H9 (cell line): ENCODE measurements at regions not wholly inside any gene's neighbourhood (a gene's known extent, or its start where the extent isn't known, plus 50 kb on each side); places are given as distances from the start of the nearest gene placed in this dataset.

ENCODE experiments used
- DNase-seq: peaks from one replicate; pipeline ENCODE4 v3.0.0-alpha.2; 2017
- H2AFZ ChIP-seq: one replicate; pipeline ENCODE4 v1.6.1; 2013; ENCODE audit warnings: mild to moderate bottlenecking, low read length, control low read depth, moderate library complexity
- H2AK5ac ChIP-seq: 2 replicates; pipeline ENCODE4 v1.6.1; 2013; ENCODE audit warnings: low read length, control low read depth, mixed read lengths; ENCODE audit not compliant: insufficient read length
- H2BK120ac ChIP-seq: one replicate; pipeline ENCODE4 v1.6.1; 2013; ENCODE audit warnings: low read depth, mild to moderate bottlenecking, low read length, control low read depth, inconsistent platforms; ENCODE audit not compliant: poor library complexity, severe bottlenecking
- H2BK12ac ChIP-seq: 2 replicates; pipeline ENCODE4 v1.6.1; 2013; ENCODE audit warnings: low read length, control low read depth, mixed read lengths, low read depth; ENCODE audit not compliant: insufficient read length
- H2BK15ac ChIP-seq: 2 replicates; pipeline ENCODE4 v1.6.1; 2013; ENCODE audit warnings: low read depth, low read length, control low read depth
- H2BK20ac ChIP-seq: one replicate; pipeline ENCODE4 v1.6.1; 2013; ENCODE audit warnings: low read depth, mild to moderate bottlenecking, low read length, control low read depth, inconsistent platforms; ENCODE audit not compliant: poor library complexity, severe bottlenecking
- H2BK5ac ChIP-seq: 2 replicates; pipeline ENCODE4 v1.6.1; 2013; ENCODE audit warnings: low read length, control low read depth, mixed read lengths; ENCODE audit not compliant: insufficient read length
- H3K14ac ChIP-seq: 2 replicates; pipeline ENCODE4 v1.6.1; 2013; ENCODE audit warnings: low read length, control low read depth; ENCODE audit not compliant: insufficient read depth
- H3K18ac ChIP-seq: 2 replicates; pipeline ENCODE4 v1.6.1; 2013; ENCODE audit warnings: low read depth, mild to moderate bottlenecking, mixed read lengths, low read length, control low read depth; ENCODE audit not compliant: insufficient read length
- H3K23ac ChIP-seq: 2 replicates; pipeline ENCODE4 v1.6.1; 2013; ENCODE audit warnings: low read length, control low read depth, mixed read lengths, low read depth; ENCODE audit not compliant: insufficient read length
- H3K23me2 ChIP-seq: 2 replicates; pipeline ENCODE4 v1.6.1; 2013; ENCODE audit warnings: low read depth, mild to moderate bottlenecking, mixed read lengths, low read length, control low read depth; ENCODE audit not compliant: insufficient read length, poor library complexity, severe bottlenecking
- H3K27ac ChIP-seq: 2 replicates; pipeline ENCODE4 v1.5.1; 2013; ENCODE audit warnings: low read length, control low read depth, mixed read lengths, low read depth; ENCODE audit not compliant: insufficient read length
- H3K27me3 ChIP-seq: 2 replicates; pipeline ENCODE4 v1.6.1; 2013; ENCODE audit warnings: low read length, control low read depth, inconsistent platforms; ENCODE audit not compliant: insufficient read depth
- H3K4ac ChIP-seq: 2 replicates; pipeline ENCODE4 v1.6.1; 2013; ENCODE audit warnings: low read depth, mild to moderate bottlenecking, control low read depth, inconsistent platforms, low read length, moderate library complexity
- H3K4me1 ChIP-seq: 2 replicates; pipeline ENCODE4 v1.6.1; 2013; ENCODE audit warnings: low read length, control low read depth, inconsistent platforms; ENCODE audit not compliant: insufficient read depth
- H3K4me2 ChIP-seq: 2 replicates; pipeline ENCODE4 v1.6.1; 2013; ENCODE audit warnings: low read length, control low read depth, mixed read lengths; ENCODE audit not compliant: insufficient read length, insufficient read depth
- H3K56ac ChIP-seq: 2 replicates; pipeline ENCODE4 v1.6.1; 2013; ENCODE audit warnings: low read depth, mild to moderate bottlenecking, mixed read lengths, low read length, control low read depth; ENCODE audit not compliant: insufficient read length
- H3K79me1 ChIP-seq: 2 replicates; pipeline ENCODE4 v1.6.1; 2013; ENCODE audit warnings: low read depth, mild to moderate bottlenecking, moderate library complexity, low read length, control low read depth, inconsistent platforms; ENCODE audit not compliant: insufficient read depth, poor library complexity, severe bottlenecking
- H3K79me2 ChIP-seq: 2 replicates; pipeline ENCODE4 v1.6.1; 2013; ENCODE audit warnings: low read length, control low read depth, inconsistent platforms; ENCODE audit not compliant: insufficient read depth
- H3K9ac ChIP-seq: 2 replicates; pipeline ENCODE4 v1.6.1; 2013; ENCODE audit warnings: low read length, control low read depth, mixed read lengths; ENCODE audit not compliant: insufficient read length; ENCODE audit errors: extremely low read depth
- H3K9me3 ChIP-seq: one replicate; pipeline ENCODE4 v1.6.1; 2013; ENCODE audit warnings: low read depth, low read length, inconsistent platforms; ENCODE audit not compliant: control insufficient read depth
- H3T11ph ChIP-seq: one replicate; pipeline ENCODE4 v1.6.1; 2013; ENCODE audit warnings: mild to moderate bottlenecking, low read length, control low read depth, inconsistent platforms
- H4K20me1 ChIP-seq: one replicate; pipeline ENCODE4 v1.6.1; 2013; ENCODE audit not compliant: control insufficient read depth, insufficient read length, insufficient read depth
- H4K5ac ChIP-seq: 2 replicates; pipeline ENCODE4 v1.6.1; 2013; ENCODE audit warnings: low read depth, mild to moderate bottlenecking, mixed read lengths, low read length, control low read depth; ENCODE audit not compliant: insufficient read length
- H4K8ac ChIP-seq: replicated peaks from 2 replicates; pipeline ENCODE4 v1.6.1; 2013; ENCODE audit warnings: low read length, control low read depth, mixed read lengths, low read depth; ENCODE audit not compliant: insufficient read length
- H4K91ac ChIP-seq: 2 replicates; pipeline ENCODE4 v1.6.1; 2013; ENCODE audit warnings: low read depth, mild to moderate bottlenecking, moderate library complexity, mixed read lengths, low read length, control low read depth; ENCODE audit not compliant: insufficient read length
- H3K27ac Mint-ChIP-seq, 3 experiments: 2 replicates in 2 of 3; 3 replicates in 1 of 3; pipeline ENCODE4 v1.8.0; 2020 to 2021; ENCODE audit warnings: mixed read lengths in 3 of 3, mild to moderate bottlenecking in 1 of 3, moderate library complexity in 1 of 3
- H3K27me3 Mint-ChIP-seq: 2 replicates; pipeline ENCODE4 v1.8.0; 2021; ENCODE audit warnings: low read depth, mild to moderate bottlenecking, moderate library complexity, mixed read lengths
- H3K36me3 Mint-ChIP-seq, 3 experiments: 2 replicates in 2 of 3; 3 replicates in 1 of 3; pipeline ENCODE4 v1.8.0; 2020 to 2021; ENCODE audit warnings: low read depth in 3 of 3, mixed read lengths in 3 of 3; ENCODE audit not compliant: insufficient read depth in 1 of 3
- H3K4me1 Mint-ChIP-seq, 2 experiments: 2 replicates each; pipeline ENCODE4 v1.8.0; 2020; ENCODE audit warnings: mixed read lengths in 2 of 2
- H3K4me3 Mint-ChIP-seq, 2 experiments: 2 replicates in 1 of 2; 3 replicates in 1 of 2; pipeline ENCODE4 v1.8.0; 2020 to 2021; ENCODE audit warnings: mild to moderate bottlenecking in 2 of 2, mixed read lengths in 2 of 2, moderate library complexity in 1 of 2
- H3K9me3 Mint-ChIP-seq, 2 experiments: 2 replicates in 1 of 2; 3 replicates in 1 of 2; pipeline ENCODE4 v1.8.0; 2020; ENCODE audit warnings: mild to moderate bottlenecking in 2 of 2, mixed read lengths in 2 of 2, moderate library complexity in 1 of 2
- WGBS: extraction: QIAGEN DNeasy Blood & Tissue Kit; methylation state at CpG from one replicate; pipeline ENCODE4 v1.1.7; 2013; ENCODE audit warnings: missing lambda C conversion rate, low lambda C conversion rate, mixed read lengths; ENCODE audit not compliant: insufficient read length; ENCODE audit errors: extremely low coverage; 5-methylcytosine and 5-hydroxymethylcytosine counted together
- TF ChIP-seq, protein P1 (sequence below): fragments of 200-600 bp; sonication (generic); conservative IDR thresholded peaks from 3 replicates; pipeline ENCODE4 v1.8.0; 2021; ENCODE audit warnings: antibody characterized with exemption, mild to moderate bottlenecking

DNA sequence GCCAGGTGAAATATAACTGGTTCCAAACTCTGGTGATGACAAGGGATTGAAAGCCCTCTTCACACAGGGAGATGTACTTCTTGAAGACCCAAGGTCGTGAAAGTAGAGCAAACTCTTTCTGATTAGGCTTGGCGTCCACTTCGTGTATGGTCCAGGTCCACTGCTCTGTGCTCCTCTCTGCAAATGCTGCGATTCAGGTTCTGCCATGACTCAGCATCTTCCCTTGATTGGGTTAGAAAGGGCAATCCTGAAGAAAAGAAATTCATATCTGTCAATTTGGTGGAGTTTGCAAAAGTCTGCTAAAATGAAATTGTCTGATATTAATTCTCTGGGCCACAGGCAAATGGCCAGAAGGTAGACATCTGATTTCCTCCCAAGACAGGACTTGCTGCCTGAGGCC is 431.4 kb downstream of the ACTR3B start:
- peaks cover 18 to 64% of the 10 kb centered on the region in 2 experiments for H3K9me3 Mint-ChIP-seq
- TF ChIP-seq, protein P1, sequence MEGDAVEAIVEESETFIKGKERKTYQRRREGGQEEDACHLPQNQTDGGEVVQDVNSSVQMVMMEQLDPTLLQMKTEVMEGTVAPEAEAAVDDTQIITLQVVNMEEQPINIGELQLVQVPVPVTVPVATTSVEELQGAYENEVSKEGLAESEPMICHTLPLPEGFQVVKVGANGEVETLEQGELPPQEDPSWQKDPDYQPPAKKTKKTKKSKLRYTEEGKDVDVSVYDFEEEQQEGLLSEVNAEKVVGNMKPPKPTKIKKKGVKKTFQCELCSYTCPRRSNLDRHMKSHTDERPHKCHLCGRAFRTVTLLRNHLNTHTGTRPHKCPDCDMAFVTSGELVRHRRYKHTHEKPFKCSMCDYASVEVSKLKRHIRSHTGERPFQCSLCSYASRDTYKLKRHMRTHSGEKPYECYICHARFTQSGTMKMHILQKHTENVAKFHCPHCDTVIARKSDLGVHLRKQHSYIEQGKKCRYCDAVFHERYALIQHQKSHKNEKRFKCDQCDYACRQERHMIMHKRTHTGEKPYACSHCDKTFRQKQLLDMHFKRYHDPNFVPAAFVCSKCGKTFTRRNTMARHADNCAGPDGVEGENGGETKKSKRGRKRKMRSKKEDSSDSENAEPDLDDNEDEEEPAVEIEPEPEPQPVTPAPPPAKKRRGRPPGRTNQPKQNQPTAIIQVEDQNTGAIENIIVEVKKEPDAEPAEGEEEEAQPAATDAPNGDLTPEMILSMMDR, result no peak

More for the DNA sequence above, 431.4 kb downstream of the ACTR3B start:
- Histone ChIP-seq H3K4me2 (no peak overlapping the region), H2BK12ac (no peak overlapping the region), H2BK15ac (no peak overlapping the region), H4K20me1 (no peaks in the 10 kb centered on the region), H3K14ac (no peak overlapping the region), H3K9ac (no peak overlapping the region), H4K5ac (no peak overlapping the region), H4K91ac (no peak overlapping the region), H2BK5ac (no peak overlapping the region), H2AK5ac (no peak overlapping the region), H3K79me1 (no peaks in the 10 kb centered on the region), H3T11ph (no peak overlapping the region), H3K4ac (no peak overlapping the region), H4K8ac (no peak overlapping the region), H3K79me2 (no peaks in the 10 kb centered on the region), H3K18ac (no peak overlapping the region), H3K23ac (no peak overlapping the region), H2BK120ac (no peak overlapping the region), H3K4me1 (no peaks in the 10 kb centered on the region), H3K27me3 (no peaks in the 10 kb centered on the region), H3K23me2 (no peaks in the 10 kb centered on the region), H2BK20ac (no peak overlapping the region), H3K56ac (no peak overlapping the region), H2AFZ (no peak overlapping the region), H3K9me3 (peaks cover 6% of the 10 kb centered on the region), H3K27ac (no peak overlapping the region)
- no peak overlapping the region for H3K27ac Mint-ChIP-seq
- WGBS, result no CpG with 5 or more reads among the region's 4 CpGs
- no peak overlapping the region for H3K4me3 Mint-ChIP-seq
- H3K36me3 Mint-ChIP-seq, result no peaks in the 10 kb centered on the region
- no peak for DNase-seq
- peaks cover 0 to 12% of the 10 kb centered on the region in 2 experiments; a peak in 2 of 4 replicates for H3K4me1 Mint-ChIP-seq
- no peaks in the 10 kb centered on the region for H3K27me3 Mint-ChIP-seq
